HL-60 (cell line): ENCODE measurements at regions not wholly inside any gene's neighbourhood (a gene's known extent, or its start where the extent isn't known, plus 50 kb on each side); places are given as distances from the start of the nearest gene placed in this dataset.
"Not testable (repeated sequence)": the region's sequence is repeated elsewhere in the genome, so short reads cannot be mapped to it uniquely, and the experiment has no call there.

ENCODE experiments used
- DNase-seq, 2 experiments: peaks; one replicate each; pipeline ENCODE4 v3.0.0-alpha.2; 2010 to 2020; ENCODE audit warnings: low read depth in 1 of 2, low spot score in 1 of 2
- H3K27ac ChIP-seq: fragments of 250-450 bp; sonication (Bioruptor Pico); replicated peaks from 2 replicates; pipeline ENCODE4 v1.5.1; 2020; ENCODE audit warnings: mild to moderate bottlenecking, moderate library complexity
- H3K27me3 ChIP-seq: fragments of 250-450 bp; sonication (Bioruptor Pico); 2 replicates; pipeline ENCODE4 v1.5.1; 2021; ENCODE audit warnings: mild to moderate bottlenecking, moderate library complexity; ENCODE audit not compliant: insufficient read depth, poor library complexity, severe bottlenecking
- H3K4me3 ChIP-seq: replicated peaks from 2 replicates; pipeline ENCODE4 v1.5.1; 2011; ENCODE audit warnings: mild to moderate bottlenecking, control low read depth, low read length; ENCODE audit not compliant: insufficient read depth
- GABPA ChIP-seq: IDR thresholded peaks from 2 replicates; pipeline ENCODE4 v1.6.1; 2012; ENCODE audit warnings: low read depth
- POLR2AphosphoS5 ChIP-seq: IDR thresholded peaks from 2 replicates; pipeline ENCODE4 v1.6.1; 2012; ENCODE audit warnings: low read depth
- SPI1 ChIP-seq: IDR thresholded peaks from 2 replicates; pipeline ENCODE4 v1.6.1; 2012; ENCODE audit warnings: low read depth, mild to moderate bottlenecking, borderline replicate concordance
- TF ChIP-seq, protein P1 (sequence below): IDR thresholded peaks from one replicate; pipeline ENCODE4 v1.5.1; 2011; ENCODE audit warnings: low read length, control low read depth, inconsistent platforms; ENCODE audit not compliant: insufficient read depth
- TF ChIP-seq, protein P2 (sequence below): IDR thresholded peaks from 2 replicates; pipeline ENCODE4 v1.6.1; 2012; ENCODE audit warnings: low read depth; ENCODE audit not compliant: insufficient replicate concordance

DNA sequence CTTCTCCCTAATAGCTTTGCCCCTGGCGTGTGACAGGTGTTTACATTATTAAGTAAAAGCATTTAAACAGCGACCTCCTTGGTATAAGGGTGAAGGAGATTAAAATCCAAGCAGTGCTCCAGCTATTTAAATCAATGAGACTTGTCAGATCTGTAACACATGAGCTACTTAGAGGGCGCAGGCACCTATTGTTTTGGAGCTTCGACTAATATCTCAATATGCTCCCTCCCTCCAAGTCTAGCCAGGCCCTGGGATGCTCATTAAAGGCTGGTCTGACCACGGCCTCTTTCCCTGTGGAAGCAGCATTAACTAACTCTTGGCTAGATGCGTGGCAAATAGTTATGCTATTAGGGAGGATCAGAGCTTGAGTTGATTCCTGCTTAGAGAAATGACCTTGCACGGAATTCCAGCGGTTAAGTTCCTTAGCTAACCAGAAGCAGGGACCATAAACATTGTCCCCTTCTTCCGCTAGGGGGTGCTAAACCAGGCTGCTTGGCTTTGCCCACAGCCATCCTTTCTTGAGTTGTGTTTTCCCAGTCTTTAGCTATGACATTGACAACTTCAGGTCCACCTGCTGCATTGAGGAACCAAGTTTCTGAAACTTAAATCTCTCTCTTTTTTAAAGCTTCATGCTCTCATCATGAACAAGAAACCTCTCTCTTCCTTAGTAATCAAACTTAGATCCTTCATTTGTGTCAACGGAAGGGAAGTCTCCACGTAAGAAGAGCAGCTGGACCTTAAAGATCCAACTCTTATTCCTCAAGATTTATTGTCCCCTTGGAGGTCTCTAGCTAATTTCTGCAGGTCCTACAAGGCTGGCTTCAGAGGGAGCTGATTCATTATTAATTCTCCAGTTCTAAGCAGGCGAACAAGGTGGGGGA is 80.7 kb upstream of the IGFBP7 start:
- TF ChIP-seq, protein P1, sequence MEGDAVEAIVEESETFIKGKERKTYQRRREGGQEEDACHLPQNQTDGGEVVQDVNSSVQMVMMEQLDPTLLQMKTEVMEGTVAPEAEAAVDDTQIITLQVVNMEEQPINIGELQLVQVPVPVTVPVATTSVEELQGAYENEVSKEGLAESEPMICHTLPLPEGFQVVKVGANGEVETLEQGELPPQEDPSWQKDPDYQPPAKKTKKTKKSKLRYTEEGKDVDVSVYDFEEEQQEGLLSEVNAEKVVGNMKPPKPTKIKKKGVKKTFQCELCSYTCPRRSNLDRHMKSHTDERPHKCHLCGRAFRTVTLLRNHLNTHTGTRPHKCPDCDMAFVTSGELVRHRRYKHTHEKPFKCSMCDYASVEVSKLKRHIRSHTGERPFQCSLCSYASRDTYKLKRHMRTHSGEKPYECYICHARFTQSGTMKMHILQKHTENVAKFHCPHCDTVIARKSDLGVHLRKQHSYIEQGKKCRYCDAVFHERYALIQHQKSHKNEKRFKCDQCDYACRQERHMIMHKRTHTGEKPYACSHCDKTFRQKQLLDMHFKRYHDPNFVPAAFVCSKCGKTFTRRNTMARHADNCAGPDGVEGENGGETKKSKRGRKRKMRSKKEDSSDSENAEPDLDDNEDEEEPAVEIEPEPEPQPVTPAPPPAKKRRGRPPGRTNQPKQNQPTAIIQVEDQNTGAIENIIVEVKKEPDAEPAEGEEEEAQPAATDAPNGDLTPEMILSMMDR: peak; percentile 90
- TF ChIP-seq GABPA: no peak
- Histone ChIP-seq H3K4me3 (no peak overlapping the region), H3K27ac (no peak overlapping the region), H3K27me3 (no peaks in the 10 kb centered on the region)
- peak; percentile 15 to 36 for DNase-seq

DNA sequence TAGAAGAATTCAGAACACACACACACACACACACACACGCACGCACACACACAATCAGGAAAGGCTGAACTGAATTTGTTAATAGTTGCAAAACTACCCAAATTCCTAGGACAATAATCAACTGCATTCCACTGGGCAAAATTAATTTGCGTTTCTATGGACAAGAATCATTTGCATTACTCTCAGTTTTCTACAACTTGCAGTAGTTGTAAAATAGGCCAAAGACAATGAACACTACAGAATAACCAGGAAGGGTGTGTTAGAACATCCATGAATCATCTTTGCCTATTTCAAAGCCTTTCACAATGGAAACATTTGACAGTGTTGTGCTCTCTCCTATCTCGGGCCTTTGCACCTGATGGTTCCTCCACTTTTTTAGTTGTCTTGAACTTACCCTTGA is 77.1 kb upstream of the IGFBP7 start:
- no peak for DNase-seq
- no peaks in the 10 kb centered on the region for H3K27me3 ChIP-seq
- TF ChIP-seq POLR2AphosphoS5 (no peak), GABPA (no peak)
- TF ChIP-seq, protein P1: no peak
- H3K27ac ChIP-seq: no peak overlapping the region
- H3K4me3 ChIP-seq: no peak overlapping the region

DNA sequence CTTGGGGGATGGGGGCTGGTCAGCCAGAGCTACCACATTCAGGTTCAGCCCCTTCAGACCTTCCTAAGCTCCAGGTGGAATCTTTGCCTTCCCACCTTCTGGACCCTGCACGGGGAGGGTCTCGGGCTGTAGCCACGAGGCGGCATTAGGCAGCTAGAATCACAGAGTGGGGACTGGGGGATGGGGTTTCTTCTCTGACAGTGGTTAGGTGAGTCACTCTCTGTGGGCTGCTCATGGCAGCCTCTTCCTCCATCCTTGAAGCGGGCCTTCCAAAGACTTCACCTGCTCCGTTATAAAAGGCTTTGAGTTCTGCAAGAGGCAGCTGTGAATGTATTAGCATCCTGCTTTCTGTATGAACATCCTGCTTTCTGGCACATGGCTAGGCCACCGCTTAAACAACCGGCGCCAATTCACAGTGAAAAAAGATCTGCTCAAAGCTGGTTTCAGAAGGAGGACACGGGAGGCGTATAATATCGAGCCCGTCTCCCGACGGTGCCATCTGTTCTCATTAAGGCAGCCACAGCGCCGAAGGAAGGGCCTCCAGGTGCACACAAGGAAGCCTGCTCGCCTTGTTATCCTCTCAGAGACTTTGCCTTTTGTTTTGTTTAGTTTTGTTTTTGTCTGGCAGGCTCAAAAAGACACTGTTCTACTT is 74.3 kb upstream of the IGFBP7 start:
- Histone ChIP-seq H3K4me3 (no peak overlapping the region), H3K27ac (no peak overlapping the region), H3K27me3 (no peaks in the 10 kb centered on the region)
- TF ChIP-seq, protein P2, sequence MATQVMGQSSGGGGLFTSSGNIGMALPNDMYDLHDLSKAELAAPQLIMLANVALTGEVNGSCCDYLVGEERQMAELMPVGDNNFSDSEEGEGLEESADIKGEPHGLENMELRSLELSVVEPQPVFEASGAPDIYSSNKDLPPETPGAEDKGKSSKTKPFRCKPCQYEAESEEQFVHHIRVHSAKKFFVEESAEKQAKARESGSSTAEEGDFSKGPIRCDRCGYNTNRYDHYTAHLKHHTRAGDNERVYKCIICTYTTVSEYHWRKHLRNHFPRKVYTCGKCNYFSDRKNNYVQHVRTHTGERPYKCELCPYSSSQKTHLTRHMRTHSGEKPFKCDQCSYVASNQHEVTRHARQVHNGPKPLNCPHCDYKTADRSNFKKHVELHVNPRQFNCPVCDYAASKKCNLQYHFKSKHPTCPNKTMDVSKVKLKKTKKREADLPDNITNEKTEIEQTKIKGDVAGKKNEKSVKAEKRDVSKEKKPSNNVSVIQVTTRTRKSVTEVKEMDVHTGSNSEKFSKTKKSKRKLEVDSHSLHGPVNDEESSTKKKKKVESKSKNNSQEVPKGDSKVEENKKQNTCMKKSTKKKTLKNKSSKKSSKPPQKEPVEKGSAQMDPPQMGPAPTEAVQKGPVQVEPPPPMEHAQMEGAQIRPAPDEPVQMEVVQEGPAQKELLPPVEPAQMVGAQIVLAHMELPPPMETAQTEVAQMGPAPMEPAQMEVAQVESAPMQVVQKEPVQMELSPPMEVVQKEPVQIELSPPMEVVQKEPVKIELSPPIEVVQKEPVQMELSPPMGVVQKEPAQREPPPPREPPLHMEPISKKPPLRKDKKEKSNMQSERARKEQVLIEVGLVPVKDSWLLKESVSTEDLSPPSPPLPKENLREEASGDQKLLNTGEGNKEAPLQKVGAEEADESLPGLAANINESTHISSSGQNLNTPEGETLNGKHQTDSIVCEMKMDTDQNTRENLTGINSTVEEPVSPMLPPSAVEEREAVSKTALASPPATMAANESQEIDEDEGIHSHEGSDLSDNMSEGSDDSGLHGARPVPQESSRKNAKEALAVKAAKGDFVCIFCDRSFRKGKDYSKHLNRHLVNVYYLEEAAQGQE: no peak
- TF ChIP-seq, protein P1: no peak
- TF ChIP-seq POLR2AphosphoS5 (no peak), GABPA (no peak), SPI1 (no peak)
- DNase-seq: no peak

DNA sequence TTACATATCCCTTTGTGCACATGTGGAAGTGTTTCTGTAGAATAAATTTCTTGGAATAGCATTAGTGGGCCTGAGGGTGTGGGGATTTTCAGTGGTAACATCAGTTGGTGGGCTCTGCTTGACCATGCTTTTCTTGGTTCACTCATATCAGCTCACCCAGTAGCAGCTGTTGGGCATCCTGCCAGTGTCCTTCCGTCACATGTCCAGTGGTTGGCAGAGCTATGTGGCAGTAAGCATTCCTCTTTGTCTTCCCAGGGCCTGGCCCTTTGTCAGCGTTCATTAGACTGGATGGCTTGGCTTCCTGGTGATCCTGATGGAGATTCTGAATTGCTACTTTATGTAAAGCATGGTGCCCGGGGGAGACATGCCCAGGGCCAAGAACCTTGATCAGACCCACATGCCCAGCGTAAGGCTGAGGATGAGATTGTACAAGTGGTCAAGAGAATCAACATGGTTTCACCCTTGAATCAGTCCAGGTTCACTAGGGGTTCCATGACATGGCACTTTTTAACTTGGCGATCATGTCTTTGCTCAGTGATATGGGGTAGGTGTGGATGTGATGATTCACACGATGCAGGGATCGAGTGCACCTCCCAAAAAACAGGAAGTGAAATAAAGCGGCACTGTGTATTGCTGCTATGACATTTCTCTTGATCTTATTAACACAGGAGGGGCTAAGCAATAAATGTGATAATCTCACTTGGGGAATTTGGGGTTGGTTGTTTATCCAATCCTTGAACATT is 72.1 kb upstream of the IGFBP7 start:
- peak in 1 of 2 experiments; percentile 12 for DNase-seq
- Histone ChIP-seq H3K27me3 (no peaks in the 10 kb centered on the region), H3K27ac (no peak overlapping the region), H3K4me3 (no peak overlapping the region)
- TF ChIP-seq SPI1: peak; percentile 96
- TF ChIP-seq, protein P1: no peak

DNA sequence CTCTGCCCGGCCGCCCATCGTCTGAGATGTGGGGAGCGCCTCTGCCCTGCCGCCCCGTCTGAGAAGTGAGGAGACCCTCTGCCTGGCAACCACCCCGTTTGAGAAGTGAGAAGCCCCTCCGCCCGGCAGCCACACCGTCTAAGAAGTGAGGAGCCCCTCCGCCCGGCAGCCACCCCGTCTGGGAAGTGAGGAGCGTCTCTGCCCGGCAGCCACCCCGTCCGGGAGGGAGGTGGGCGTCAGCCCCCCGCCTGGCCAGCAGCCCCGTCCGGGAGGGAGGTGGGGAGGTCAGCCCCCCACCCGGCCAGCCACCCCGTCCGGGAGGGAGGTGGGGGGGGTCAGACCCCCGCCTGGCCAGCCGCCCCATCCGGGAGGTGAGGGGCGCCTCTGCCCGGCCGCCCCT is 63.0 kb upstream of the IGFBP7 start:
- not testable (repeated sequence) for H3K27me3 ChIP-seq, DNase-seq, H3K27ac ChIP-seq, H3K4me3 ChIP-seq
